ENCODE measurements at regions not wholly inside any gene's neighbourhood (a gene's known extent, or its start where the extent isn't known, plus 50 kb on each side); places are given as distances from the start of the nearest gene placed in this dataset.

GRCh38 chr18:10378688-10379420 lies 75.6 kb upstream of the APCDD1 start:
- Histone ChIP-seq H3K4me3 (ENCODE audit: low read length in 3 of 3) (no peak overlapping the region), H3K9me3 (ENCODE audit: control insufficient read depth in 2 of 3, insufficient read depth in 1 of 3, low read length in 3 of 3) (no peaks in the 10 kb centered on the region), H3K36me3 (ENCODE audit: control insufficient read depth in 2 of 3, insufficient read depth in 3 of 3, low read length in 3 of 3) (no peaks in the 10 kb centered on the region), H3K27ac (ENCODE audit: low read depth in 2 of 2, low read length in 2 of 2) (no peak overlapping the region), H3K27me3 (ENCODE audit: control insufficient read depth, insufficient read depth, low read length) (no peaks in the 10 kb centered on the region), H3K9ac (ENCODE audit: low read length in 3 of 3) (no peak overlapping the region), H3K4me1 (ENCODE audit: control insufficient read depth in 2 of 3, insufficient read depth in 2 of 3, low read depth in 1 of 3, low read length in 3 of 3) (no peaks in the 10 kb centered on the region)
- no peak for FAIRE-seq
- DNase-seq, result no peak
- intact Hi-C loops (cut with DNase I), result no loop called here
- no peak for TF ChIP-seq CTCF (IDR thresholded peaks at IDR 0.05; ENCODE audit: borderline replicate concordance, extremely low read depth, insufficient read depth)

- TF ChIP-seq CTCF (IDR thresholded peaks at IDR 0.05; ENCODE audit: borderline replicate concordance, extremely low read depth, insufficient read depth), result no peak
- H3K4me3 ChIP-seq (ENCODE audit: low read length in 3 of 3), result no peak overlapping the region
- no peaks in the 10 kb centered on the region for H3K27me3 ChIP-seq (ENCODE audit: control insufficient read depth, insufficient read depth, low read length)
- intact Hi-C loops (cut with DNase I), result no loop called here
- H3K4me1 ChIP-seq (ENCODE audit: control insufficient read depth in 2 of 3, insufficient read depth in 2 of 3, low read depth in 1 of 3, low read length in 3 of 3), result no peaks in the 10 kb centered on the region
- H3K9ac ChIP-seq (ENCODE audit: low read length in 3 of 3), result no peak overlapping the region
- H3K36me3 ChIP-seq (ENCODE audit: control insufficient read depth in 2 of 3, insufficient read depth in 3 of 3, low read length in 3 of 3), result no peaks in the 10 kb centered on the region
- H3K27ac ChIP-seq (ENCODE audit: low read depth in 2 of 2, low read length in 2 of 2), result no peak overlapping the region
- FAIRE-seq (no peak), DNase-seq (no peak)
- H3K9me3 ChIP-seq (ENCODE audit: control insufficient read depth in 2 of 3, insufficient read depth in 1 of 3, low read length in 3 of 3), result no peaks in the 10 kb centered on the region
These were observed 74.9 kb upstream of the APCDD1 start for GRCh38 chr18:10379522-10379921.

- H3K36me3 ChIP-seq (ENCODE audit: control insufficient read depth in 2 of 3, insufficient read depth in 3 of 3, low read length in 3 of 3), result no peaks in the 10 kb centered on the region
- FAIRE-seq, result no peak
These were observed 72.9 kb upstream of the APCDD1 start for GRCh38 chr18:10381516-10381915.

More at GRCh38 chr18:10381516-10381915, 72.9 kb upstream of the APCDD1 start:
- Histone ChIP-seq H3K27me3 (ENCODE audit: control insufficient read depth, insufficient read depth, low read length) (no peaks in the 10 kb centered on the region), H3K9me3 (ENCODE audit: control insufficient read depth in 2 of 3, insufficient read depth in 1 of 3, low read length in 3 of 3) (no peaks in the 10 kb centered on the region), H3K27ac (ENCODE audit: low read depth in 2 of 2, low read length in 2 of 2) (no peak overlapping the region), H3K4me3 (ENCODE audit: low read length in 3 of 3) (no peak overlapping the region), H3K4me1 (ENCODE audit: control insufficient read depth in 2 of 3, insufficient read depth in 2 of 3, low read depth in 1 of 3, low read length in 3 of 3) (no peaks in the 10 kb centered on the region), H3K9ac (ENCODE audit: low read length in 3 of 3) (no peak overlapping the region)
- intact Hi-C loops (cut with DNase I), result no loop called here
- TF ChIP-seq CTCF (IDR thresholded peaks at IDR 0.05; ENCODE audit: borderline replicate concordance, extremely low read depth, insufficient read depth), result no peak
- no peak for DNase-seq

Measured in kidney (tissue), 13 donors.